ENCODE measurements at regions not wholly inside any gene's neighbourhood (a gene's known extent, or its start where the extent isn't known, plus 50 kb on each side); places are given as distances from the start of the nearest gene placed in this dataset.

DNA sequence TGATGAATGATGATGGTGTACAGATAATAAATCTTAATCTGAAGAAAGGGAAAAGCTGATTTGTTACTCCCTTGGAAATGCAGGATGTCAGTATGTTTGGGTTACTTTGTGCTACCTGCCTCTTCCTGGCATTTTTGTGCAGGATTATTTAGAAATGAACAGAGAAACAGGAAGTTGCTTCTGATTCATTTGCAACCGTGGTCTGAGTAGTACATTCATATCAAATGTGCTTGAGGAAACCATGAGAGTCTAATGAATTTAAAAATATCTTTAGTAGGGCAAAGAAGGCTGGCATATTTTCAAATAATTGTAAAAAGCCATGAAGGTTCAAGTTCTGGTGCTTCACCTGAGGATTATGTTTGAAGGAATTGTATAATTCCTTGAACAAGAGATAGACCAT is 391.6 kb downstream of the TMEM161B start:
- H3K9me3 Mint-ChIP-seq: no peaks in the 10 kb centered on the region
- no peak for DNase-seq (ENCODE audit: low spot score)
- H3K4me1 Mint-ChIP-seq (ENCODE audit: low read depth): no peaks in the 10 kb centered on the region
- intact Hi-C loops (cut with micrococcal nuclease): no loop called here
- H3K27ac Mint-ChIP-seq: no peak overlapping the region
- H3K4me3 Mint-ChIP-seq (ENCODE audit: low read depth): no peak overlapping the region
- no peaks in the 10 kb centered on the region for H3K27me3 Mint-ChIP-seq (ENCODE audit: low read depth)
- H3K36me3 Mint-ChIP-seq (ENCODE audit: low read depth): no peaks in the 10 kb centered on the region

DNA sequence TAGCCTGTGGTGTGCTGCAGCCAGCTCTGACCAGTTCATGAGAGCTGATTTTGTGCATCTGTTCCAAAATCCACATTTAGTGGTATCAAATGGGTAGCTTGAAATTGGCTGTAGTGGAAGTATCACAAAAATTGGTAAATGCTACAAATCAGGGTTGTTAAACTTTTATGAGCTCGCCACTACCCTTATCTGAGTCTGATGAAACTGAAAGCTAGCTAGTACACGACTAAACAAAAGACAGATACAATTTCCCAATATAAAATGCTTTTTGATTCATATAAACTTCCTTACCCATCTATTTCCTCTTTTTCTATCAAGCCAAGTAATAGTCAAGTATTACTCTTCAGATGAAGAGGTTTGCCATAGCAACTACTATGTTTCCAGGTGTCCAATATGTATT is 392.0 kb downstream of the TMEM161B start:
- Mint-ChIP-seq H3K4me3 (ENCODE audit: low read depth) (no peak overlapping the region), H3K9me3 (no peaks in the 10 kb centered on the region), H3K27ac (no peak overlapping the region), H3K4me1 (ENCODE audit: low read depth) (no peaks in the 10 kb centered on the region), H3K36me3 (ENCODE audit: low read depth) (no peaks in the 10 kb centered on the region), H3K27me3 (ENCODE audit: low read depth) (no peaks in the 10 kb centered on the region)
- intact Hi-C loops (cut with micrococcal nuclease): no loop called here
- DNase-seq (ENCODE audit: low spot score): no peak

- H3K4me1 Mint-ChIP-seq (ENCODE audit: low read depth): no peaks in the 10 kb centered on the region
- no peaks in the 10 kb centered on the region for H3K36me3 Mint-ChIP-seq (ENCODE audit: low read depth)
- intact Hi-C loops (cut with micrococcal nuclease): no loop called here
- no peak overlapping the region for H3K27ac Mint-ChIP-seq
- no peaks in the 10 kb centered on the region for H3K9me3 Mint-ChIP-seq
- no peaks in the 10 kb centered on the region for H3K27me3 Mint-ChIP-seq (ENCODE audit: low read depth)
- DNase-seq (ENCODE audit: low spot score): no peak
- no peak overlapping the region for H3K4me3 Mint-ChIP-seq (ENCODE audit: low read depth)
Observed at GRCh38 chr5:87872986-87873385, 395.7 kb downstream of the TMEM161B start.

DNA sequence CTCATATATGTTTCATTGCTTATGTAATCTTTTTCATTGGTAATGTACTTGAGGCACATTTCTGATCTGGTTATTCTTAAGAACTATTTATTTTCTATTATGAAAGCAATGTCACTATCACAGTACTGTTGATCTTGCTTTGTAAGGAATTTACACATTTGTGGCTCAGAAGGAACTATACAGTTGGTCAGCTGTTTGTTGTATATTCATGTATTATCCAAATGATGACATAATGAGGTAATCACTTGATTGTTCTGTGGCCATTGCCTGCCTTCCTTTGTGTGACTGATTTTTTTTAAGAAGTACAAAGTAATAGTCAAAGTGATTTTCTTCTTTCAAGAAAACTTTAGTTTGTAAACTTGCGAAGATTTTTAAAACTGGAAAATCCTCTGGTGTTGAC is 399.9 kb downstream of the TMEM161B start:
- H3K4me3 Mint-ChIP-seq (ENCODE audit: low read depth): no peak overlapping the region
- H3K27ac Mint-ChIP-seq: no peak overlapping the region
- no peaks in the 10 kb centered on the region for H3K36me3 Mint-ChIP-seq (ENCODE audit: low read depth)
- H3K9me3 Mint-ChIP-seq: no peaks in the 10 kb centered on the region
- no peaks in the 10 kb centered on the region for H3K27me3 Mint-ChIP-seq (ENCODE audit: low read depth)
- DNase-seq (ENCODE audit: low spot score): no peak
- intact Hi-C loops (cut with micrococcal nuclease): no loop called here
- no peaks in the 10 kb centered on the region for H3K4me1 Mint-ChIP-seq (ENCODE audit: low read depth)

GRCh38 chr5:87867281-87867680 is 401.4 kb downstream of the TMEM161B start:
- DNase-seq (ENCODE audit: low spot score): no peak
- Mint-ChIP-seq H3K4me3 (ENCODE audit: low read depth) (no peak overlapping the region), H3K36me3 (ENCODE audit: low read depth) (no peaks in the 10 kb centered on the region), H3K4me1 (ENCODE audit: low read depth) (no peaks in the 10 kb centered on the region), H3K27me3 (ENCODE audit: low read depth) (no peaks in the 10 kb centered on the region), H3K27ac (no peak overlapping the region), H3K9me3 (no peaks in the 10 kb centered on the region)
- intact Hi-C loops (cut with micrococcal nuclease): no loop called here

DNA sequence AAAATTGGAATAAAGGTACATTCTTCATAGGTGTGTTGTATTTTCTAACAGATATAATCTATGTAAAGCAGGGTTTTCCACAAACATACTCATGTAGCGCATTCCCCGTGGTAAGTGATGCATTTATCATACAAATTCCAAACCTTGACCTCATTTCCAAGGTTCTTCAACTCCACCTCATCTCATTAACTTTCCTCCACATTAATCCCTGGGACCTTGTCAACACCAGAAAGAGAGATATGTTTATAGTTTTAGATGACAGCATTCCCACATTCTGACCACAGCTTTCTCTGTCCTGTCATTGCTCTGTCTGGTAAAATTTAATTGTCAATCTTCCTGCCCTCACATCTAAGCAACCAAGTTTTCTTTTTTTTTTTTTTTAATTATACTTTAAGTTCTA is 415.1 kb downstream of the TMEM161B start:
- H3K4me1 Mint-ChIP-seq (ENCODE audit: low read depth): no peaks in the 10 kb centered on the region
- H3K9me3 Mint-ChIP-seq: peaks cover 5% of the 10 kb centered on the region
- no peak overlapping the region for H3K4me3 Mint-ChIP-seq (ENCODE audit: low read depth)
- no peak overlapping the region for H3K27ac Mint-ChIP-seq
- intact Hi-C loops (cut with micrococcal nuclease): no loop called here
- DNase-seq (ENCODE audit: low spot score): no peak
- no peaks in the 10 kb centered on the region for H3K36me3 Mint-ChIP-seq (ENCODE audit: low read depth)
- no peaks in the 10 kb centered on the region for H3K27me3 Mint-ChIP-seq (ENCODE audit: low read depth)

DNA sequence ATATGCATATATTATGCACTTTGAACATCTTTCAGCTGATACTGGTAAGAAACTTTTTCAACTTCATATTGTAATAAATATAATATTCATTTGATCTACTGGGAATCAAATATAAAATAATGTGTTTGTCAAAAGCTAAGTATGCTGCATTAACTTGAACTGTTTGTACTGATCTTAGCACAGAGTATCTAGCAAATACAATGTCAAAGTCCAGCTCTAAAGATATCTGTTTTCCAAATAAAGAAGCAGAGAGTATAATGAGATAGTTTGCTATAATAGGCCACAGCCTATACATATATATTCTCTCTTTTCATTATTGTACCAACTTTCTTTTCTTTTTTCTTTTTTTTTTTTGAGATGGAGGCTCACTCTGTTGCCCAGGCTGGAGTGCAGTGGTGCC is 417.0 kb downstream of the TMEM161B start:
- H3K36me3 Mint-ChIP-seq (ENCODE audit: low read depth): no peaks in the 10 kb centered on the region
- H3K27ac Mint-ChIP-seq: no peak overlapping the region
- no peak overlapping the region for H3K4me3 Mint-ChIP-seq (ENCODE audit: low read depth)
- intact Hi-C loops (cut with micrococcal nuclease): no loop called here
- no peaks in the 10 kb centered on the region for H3K4me1 Mint-ChIP-seq (ENCODE audit: low read depth)
- H3K9me3 Mint-ChIP-seq: peaks cover 1% of the 10 kb centered on the region
- no peaks in the 10 kb centered on the region for H3K27me3 Mint-ChIP-seq (ENCODE audit: low read depth)
- no peak for DNase-seq (ENCODE audit: low spot score)

DNA sequence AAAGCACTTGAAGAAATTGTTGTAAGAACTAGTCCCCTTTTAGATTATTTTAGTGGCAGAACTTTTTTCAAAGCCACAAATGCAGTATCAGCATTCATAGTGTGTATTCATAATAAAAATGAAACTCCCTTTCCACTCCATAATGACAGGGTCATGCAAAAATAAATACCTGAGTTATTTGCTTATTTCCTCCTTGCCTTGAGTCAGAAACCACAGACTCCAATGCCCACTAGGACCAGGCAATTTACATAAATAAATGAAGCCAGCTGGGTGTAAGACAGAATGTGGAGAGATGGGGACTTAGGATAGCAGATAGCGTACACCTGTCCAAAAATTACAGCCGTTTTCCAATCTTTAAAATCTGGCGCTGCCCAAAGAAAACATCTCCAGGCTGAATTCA is 417.8 kb downstream of the TMEM161B start:
- Mint-ChIP-seq H3K27me3 (ENCODE audit: low read depth) (no peaks in the 10 kb centered on the region), H3K4me1 (ENCODE audit: low read depth) (no peaks in the 10 kb centered on the region), H3K36me3 (ENCODE audit: low read depth) (no peaks in the 10 kb centered on the region), H3K9me3 (no peaks in the 10 kb centered on the region), H3K27ac (no peak overlapping the region), H3K4me3 (ENCODE audit: low read depth) (no peak overlapping the region)
- DNase-seq (ENCODE audit: low spot score): no peak
- intact Hi-C loops (cut with micrococcal nuclease): no loop called here

- no peak overlapping the region for H3K27ac Mint-ChIP-seq
- no peaks in the 10 kb centered on the region for H3K36me3 Mint-ChIP-seq (ENCODE audit: low read depth)
- no peaks in the 10 kb centered on the region for H3K27me3 Mint-ChIP-seq (ENCODE audit: low read depth)
- no peak overlapping the region for H3K4me3 Mint-ChIP-seq (ENCODE audit: low read depth)
- intact Hi-C loops (cut with micrococcal nuclease): no loop called here
- H3K9me3 Mint-ChIP-seq: no peaks in the 10 kb centered on the region
- H3K4me1 Mint-ChIP-seq (ENCODE audit: low read depth): no peaks in the 10 kb centered on the region
- no peak for DNase-seq (ENCODE audit: low spot score)
Observed at GRCh38 chr5:87845734-87846133, 422.9 kb downstream of the TMEM161B start.

DNA sequence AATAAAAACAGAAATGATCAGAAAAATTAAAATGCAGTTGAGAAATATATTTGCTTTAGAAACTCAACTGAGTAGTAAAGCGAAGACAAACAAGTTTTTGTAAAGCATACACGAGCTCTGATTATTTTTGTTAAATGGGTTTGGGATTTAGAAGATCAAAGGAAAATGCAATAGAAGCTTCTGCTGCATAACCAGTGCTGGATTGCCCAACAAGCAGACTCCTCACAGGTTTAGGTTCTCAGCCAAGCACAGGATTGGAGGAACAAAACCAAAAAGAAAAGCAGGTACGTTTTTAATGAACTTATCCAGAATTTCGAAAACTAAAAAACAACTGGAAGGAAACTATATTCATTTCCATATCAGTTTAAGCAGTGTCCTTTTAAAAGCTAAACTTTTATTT is 423.8 kb downstream of the TMEM161B start:
- no peaks in the 10 kb centered on the region for H3K27me3 Mint-ChIP-seq (ENCODE audit: low read depth)
- peaks cover 7% of the 10 kb centered on the region for H3K9me3 Mint-ChIP-seq
- no peak for DNase-seq (ENCODE audit: low spot score)
- no peaks in the 10 kb centered on the region for H3K36me3 Mint-ChIP-seq (ENCODE audit: low read depth)
- H3K4me3 Mint-ChIP-seq (ENCODE audit: low read depth): no peak overlapping the region
- H3K27ac Mint-ChIP-seq: no peak overlapping the region
- H3K4me1 Mint-ChIP-seq (ENCODE audit: low read depth): no peaks in the 10 kb centered on the region
- intact Hi-C loops (cut with micrococcal nuclease): no loop called here

DNA sequence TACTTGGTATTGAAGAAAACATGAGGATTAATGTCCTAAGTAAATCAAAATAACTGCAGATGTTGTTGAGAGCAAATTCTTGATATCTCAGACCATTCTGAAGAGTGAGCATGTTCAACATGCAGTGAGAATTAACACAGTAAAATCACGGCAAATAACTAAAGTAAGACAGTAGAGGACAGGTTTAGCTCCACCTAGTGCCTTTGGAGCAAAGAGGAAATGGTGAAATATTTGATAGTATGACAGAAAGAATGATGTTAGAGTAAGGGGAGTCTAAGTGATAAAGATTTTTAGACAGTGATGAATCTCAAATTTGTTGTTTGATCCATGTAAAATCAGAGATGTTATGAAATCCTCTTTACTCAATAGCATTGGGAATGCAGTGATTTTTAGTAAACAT is 424.2 kb downstream of the TMEM161B start:
- peaks cover 12% of the 10 kb centered on the region for H3K9me3 Mint-ChIP-seq
- H3K4me1 Mint-ChIP-seq (ENCODE audit: low read depth): no peaks in the 10 kb centered on the region
- no peaks in the 10 kb centered on the region for H3K36me3 Mint-ChIP-seq (ENCODE audit: low read depth)
- H3K27me3 Mint-ChIP-seq (ENCODE audit: low read depth): no peaks in the 10 kb centered on the region
- no peak overlapping the region for H3K27ac Mint-ChIP-seq
- DNase-seq (ENCODE audit: low spot score): no peak
- intact Hi-C loops (cut with micrococcal nuclease): no loop called here
- H3K4me3 Mint-ChIP-seq (ENCODE audit: low read depth): no peak overlapping the region

GRCh38 chr5:87836696-87837095 is 424.0 kb upstream of the CCNH start:
- Mint-ChIP-seq H3K9me3 (peaks cover 18% of the 10 kb centered on the region), H3K36me3 (ENCODE audit: low read depth) (no peaks in the 10 kb centered on the region)

DNA sequence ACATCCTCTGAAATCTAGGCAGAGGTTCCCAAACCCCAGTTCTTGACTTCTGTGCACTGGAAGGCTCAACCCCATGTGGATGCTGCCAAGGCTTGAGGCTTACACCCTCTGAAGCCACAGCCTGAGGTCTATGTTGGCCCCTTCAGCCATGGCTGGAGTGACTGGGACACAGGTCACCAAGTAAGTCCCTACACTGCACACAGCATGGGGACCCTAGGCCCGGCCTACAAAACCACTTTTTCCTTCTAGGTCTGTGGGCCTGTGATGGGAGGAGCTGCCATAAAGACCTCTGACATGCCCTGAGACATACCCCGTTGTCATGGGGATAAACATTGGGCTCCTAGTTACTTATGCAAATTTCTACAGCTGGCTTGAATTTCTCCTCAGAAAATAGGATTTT is 418.8 kb upstream of the CCNH start:
- intact Hi-C loops (cut with micrococcal nuclease): no loop called here
- H3K4me1 Mint-ChIP-seq (ENCODE audit: low read depth): no peaks in the 10 kb centered on the region
- H3K36me3 Mint-ChIP-seq (ENCODE audit: low read depth): no peaks in the 10 kb centered on the region
- H3K4me3 Mint-ChIP-seq (ENCODE audit: low read depth): no peak overlapping the region
- no peaks in the 10 kb centered on the region for H3K27me3 Mint-ChIP-seq (ENCODE audit: low read depth)
- no peaks in the 10 kb centered on the region for H3K9me3 Mint-ChIP-seq
- no peak for DNase-seq (ENCODE audit: low spot score)
- no peak overlapping the region for H3K27ac Mint-ChIP-seq

More at GRCh38 chr5:87836696-87837095, 424.0 kb upstream of the CCNH start:
- Mint-ChIP-seq H3K4me3 (ENCODE audit: low read depth) (no peak overlapping the region), H3K4me1 (ENCODE audit: low read depth) (no peaks in the 10 kb centered on the region), H3K27me3 (ENCODE audit: low read depth) (no peaks in the 10 kb centered on the region), H3K27ac (no peak overlapping the region)
- intact Hi-C loops (cut with micrococcal nuclease): no loop called here
- no peak for DNase-seq (ENCODE audit: low spot score)

DNA sequence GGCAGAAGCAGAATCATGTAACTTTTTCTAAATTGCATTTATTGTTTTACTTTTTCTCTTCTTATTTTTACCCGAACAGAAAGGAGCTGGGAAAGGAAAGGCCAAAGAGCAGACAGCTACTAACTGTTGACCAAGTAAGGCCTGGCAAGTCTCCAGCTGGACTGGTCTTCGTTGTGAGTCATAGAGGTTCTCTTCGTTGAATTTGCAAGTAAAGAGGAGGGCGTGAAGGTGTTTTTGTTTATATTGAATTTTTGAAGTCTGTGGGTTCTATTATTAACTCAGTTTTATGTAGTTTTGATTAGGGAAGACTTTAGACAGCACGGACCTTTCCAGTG is 416.5 kb upstream of the CCNH start:
- Mint-ChIP-seq H3K27me3 (ENCODE audit: low read depth) (no peaks in the 10 kb centered on the region), H3K4me3 (ENCODE audit: low read depth) (no peak overlapping the region), H3K27ac (no peak overlapping the region), H3K4me1 (ENCODE audit: low read depth) (no peaks in the 10 kb centered on the region), H3K36me3 (ENCODE audit: low read depth) (no peaks in the 10 kb centered on the region), H3K9me3 (no peaks in the 10 kb centered on the region)
- DNase-seq (ENCODE audit: low spot score): no peak
- intact Hi-C loops (cut with micrococcal nuclease): no loop called here

Data from activated T-helper 2 cell treated with anti-CD3 and anti-CD28 coated beads, Interferon-gamma antibody, Interleukin-2, Interleukin-4, amounts not matched to agents 10 μg/mL and 5 μg/mL and 100 μg/mL, durations not matched to agents 14 hours and 24 hours and 36 hours (primary cell).